GM21576 (cell line): ENCODE measurements at regions not wholly inside any gene's neighbourhood (a gene's known extent, or its start where the extent isn't known, plus 50 kb on each side); places are given as distances from the start of the nearest gene placed in this dataset.

Source experiments
- ATAC-seq: cut with Tn5 transposase; IDR thresholded peaks from one replicate; pipeline ENCODE4 v1.9.1; 2021; ENCODE audit warnings: mild to moderate bottlenecking, moderate library complexity; ENCODE audit not compliant: unreplicated experiment

- ATAC-seq: no peak
These were observed 450.6 kb downstream of the TSN start for GRCh38 chr2:122206101-122206500.

DNA sequence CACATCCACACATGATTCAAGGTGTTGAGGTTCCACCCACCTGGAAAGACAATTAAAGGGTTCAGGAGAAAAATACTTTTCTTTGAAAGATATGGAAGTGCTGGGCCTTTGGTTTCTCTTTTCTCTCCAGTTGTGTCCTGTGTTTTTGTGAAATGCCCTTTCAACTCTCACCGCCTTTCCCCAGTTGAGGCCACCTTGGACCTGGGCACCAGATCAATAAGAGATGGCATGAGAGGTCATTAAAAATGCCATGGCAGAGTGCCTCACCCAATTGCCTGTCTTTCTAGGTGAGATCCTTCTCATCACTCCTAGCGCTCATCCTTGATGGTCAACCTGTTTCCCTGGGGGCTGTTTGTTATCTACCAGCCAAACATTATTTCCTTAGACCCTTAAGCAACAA lies 453.9 kb downstream of the TSN start:
- no peak for ATAC-seq

DNA sequence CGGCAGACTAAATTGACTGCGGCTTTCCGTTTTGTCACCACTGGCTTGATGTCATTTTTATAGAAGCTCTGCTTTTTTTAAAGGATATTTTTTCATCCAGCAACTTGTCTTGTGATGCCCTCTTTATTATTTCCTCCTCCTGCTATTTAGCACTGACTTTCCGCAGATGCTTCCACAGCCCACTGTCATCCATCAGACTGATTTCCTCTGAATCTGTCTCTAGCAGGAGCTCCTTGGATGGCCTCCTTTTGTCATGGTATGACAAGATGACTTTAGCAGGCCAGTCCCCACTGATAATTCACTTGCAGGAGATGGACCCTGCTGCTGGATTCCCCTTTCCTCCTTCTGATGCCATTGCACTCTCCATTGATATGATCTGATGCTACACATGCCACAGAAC lies 454.6 kb downstream of the TSN start:
- no peak for ATAC-seq

DNA sequence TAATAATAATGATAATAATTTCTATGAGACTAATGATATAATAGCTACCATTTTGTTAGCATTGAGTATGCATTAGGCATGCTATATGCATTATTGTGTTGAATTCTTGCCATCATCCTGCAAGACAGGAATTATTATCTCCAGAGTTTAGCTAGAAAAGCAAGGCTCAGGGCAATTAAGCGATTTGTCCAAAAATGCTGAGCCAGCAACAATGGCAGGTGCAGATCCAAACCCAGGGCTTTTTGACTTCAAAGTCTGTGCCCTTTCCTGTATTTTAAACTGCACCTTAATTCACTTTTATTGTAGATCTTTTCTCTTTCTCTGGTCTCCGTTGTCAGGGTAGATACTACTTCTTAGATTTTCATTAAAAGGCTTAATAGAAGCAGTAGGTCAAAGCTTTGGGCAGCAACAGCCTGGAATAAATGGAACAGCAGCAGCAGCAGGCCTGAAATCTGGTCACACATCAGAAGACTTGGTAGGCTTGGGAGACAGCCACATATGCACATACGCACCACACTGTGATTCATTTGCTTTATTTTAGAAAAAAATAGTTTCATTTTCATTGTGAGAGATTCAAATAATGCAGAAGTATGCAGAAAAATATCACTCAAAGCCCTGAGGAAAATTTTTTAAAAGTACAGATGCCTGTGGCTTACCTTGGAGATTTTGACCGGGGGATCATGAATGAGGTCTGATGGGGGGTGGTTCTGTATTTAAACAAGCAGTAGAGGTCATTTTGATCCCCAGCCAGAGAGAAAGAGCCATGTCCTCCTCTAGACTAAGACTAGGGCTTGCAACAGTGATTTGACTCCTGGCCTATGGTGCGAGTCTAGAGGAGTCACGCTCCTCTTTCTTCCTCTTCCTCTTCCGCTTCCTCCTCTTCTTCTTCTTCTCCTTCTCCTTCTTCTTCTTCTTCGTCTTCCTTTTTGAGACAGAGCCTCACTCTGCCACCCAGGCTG lies 455.7 kb downstream of the TSN start:
- ATAC-seq: no peak

GRCh38 chr2:122213312-122213711 lies 457.9 kb downstream of the TSN start:
- ATAC-seq: no peak

GRCh38 chr2:122216071-122216470 lies 460.6 kb downstream of the TSN start:
- ATAC-seq: no peak

GRCh38 chr2:122216901-122217300 lies 461.4 kb downstream of the TSN start:
- ATAC-seq: no peak

DNA sequence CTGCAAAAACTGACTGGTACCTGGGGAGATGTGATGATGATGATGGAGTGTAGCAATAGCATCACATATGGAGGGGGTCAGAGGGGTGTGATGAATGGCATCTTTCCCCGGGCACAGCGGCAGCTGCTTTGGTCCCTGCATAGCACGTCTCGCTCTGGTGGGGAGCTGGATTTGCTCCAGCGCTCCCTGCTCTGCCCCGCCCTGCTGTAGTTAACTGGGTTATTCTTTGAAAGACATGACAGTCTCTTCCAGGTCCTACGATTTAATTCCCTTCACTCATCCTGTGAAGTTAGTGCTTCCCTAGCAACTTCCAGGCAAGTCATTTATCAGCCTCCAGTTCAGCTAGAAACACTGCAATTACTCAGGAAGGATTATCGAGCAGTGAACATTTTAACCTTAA lies 463.1 kb downstream of the TSN start:
- no peak for ATAC-seq

DNA sequence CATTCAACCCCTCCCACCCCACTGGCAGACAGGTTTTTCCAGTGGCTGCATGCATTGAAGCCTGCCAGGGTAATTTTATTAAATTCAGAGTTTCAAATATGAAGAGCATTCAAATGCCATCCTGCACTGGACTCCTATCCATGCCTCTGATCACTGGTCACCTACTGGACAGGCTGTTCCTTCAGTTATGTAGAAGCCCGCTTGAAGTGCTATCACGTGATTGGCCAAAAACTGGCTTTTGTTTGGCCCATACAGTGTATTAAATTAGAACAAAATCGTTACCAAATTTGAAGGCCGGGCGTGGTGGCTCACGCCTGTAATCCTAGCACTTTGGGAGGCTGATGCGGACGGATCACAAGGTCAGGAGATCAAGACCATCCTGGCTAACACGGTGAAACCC lies 464.1 kb downstream of the TSN start:
- no peak for ATAC-seq

DNA sequence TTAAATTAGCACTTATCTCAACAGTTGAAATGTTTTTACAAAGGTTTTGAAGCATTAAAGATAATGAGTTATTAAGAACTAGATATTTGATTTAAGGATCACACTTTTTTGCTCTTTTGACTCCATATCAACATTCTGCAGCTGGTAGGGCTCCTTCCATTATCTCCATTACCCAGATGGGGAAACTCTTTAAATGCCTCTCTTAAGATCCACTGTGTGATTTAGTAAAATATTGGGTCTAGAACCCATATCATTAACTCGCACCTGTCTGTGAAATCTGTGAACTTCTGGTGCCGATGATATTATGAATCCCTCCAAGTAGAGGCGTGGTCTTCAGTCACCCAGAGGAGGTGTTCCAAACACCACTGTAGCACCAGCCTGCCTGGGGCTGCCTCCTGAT lies 466.2 kb downstream of the TSN start:
- ATAC-seq: no peak

- no peak for ATAC-seq
These were observed 475.8 kb downstream of the TSN start for GRCh38 chr2:122231296-122231695.

GRCh38 chr2:122233372-122233771 lies 477.9 kb downstream of the TSN start:
- no peak for ATAC-seq

DNA sequence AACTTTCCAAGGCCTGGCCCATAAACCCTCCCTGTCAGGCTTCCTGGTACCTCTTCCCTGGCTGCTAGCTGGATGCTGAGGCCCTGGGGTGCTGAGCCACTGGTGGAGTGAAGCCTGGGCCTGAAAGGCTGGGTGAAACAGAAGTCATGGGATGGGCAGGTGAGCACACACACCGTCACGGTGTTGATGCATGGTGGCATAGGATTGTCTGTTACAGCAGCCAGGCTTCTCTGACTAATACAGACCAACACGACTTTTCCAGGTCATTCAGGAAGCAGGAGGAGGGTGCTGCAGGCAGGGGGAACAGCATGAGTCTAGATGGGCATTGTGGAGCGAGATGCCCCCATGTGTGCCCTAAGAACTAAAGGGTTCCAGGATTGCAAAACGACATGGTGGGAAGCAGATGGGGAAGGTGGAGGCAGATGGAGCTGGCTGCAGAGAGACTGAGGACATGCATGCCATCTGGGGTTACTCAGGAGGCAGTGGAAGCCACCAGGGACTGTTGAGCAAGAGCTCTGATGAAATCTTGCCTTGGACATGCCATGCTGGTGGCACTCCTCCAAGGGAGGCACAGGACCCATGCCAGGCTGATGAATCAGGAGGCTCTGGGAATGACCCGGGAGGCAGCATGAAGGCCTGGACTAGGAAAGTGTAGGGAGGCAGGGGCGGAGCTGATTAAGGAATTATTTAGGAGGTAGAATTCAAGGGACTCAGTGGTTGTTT lies 480.9 kb downstream of the TSN start:
- no peak for ATAC-seq

GRCh38 chr2:122236925-122237324 lies 481.5 kb downstream of the TSN start:
- ATAC-seq: no peak

- no peak for ATAC-seq
These were observed 482.0 kb downstream of the TSN start for GRCh38 chr2:122237450-122237849.

- ATAC-seq: no peak
These were observed 482.6 kb downstream of the TSN start for GRCh38 chr2:122238006-122238559.

DNA sequence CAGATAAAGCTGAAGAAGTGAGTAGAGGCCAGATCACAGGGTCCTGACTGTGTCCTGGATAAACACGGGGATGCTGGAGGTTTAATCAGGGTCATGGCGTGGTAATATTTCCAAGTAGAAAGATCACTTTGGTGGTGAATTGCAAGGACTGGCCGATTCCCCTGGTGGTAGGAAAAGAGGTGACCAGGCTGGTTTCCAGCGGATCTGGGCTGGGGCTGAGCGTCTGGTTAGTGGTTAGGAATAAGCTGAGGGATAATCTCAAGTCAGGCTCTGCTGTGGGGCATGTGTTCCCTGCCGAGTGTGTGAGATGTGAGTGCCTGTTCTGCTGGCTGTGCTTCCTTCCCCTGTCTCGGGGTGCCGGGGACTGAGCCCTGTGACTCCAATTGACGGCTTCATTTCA lies 484.0 kb downstream of the TSN start:
- ATAC-seq: no peak

DNA sequence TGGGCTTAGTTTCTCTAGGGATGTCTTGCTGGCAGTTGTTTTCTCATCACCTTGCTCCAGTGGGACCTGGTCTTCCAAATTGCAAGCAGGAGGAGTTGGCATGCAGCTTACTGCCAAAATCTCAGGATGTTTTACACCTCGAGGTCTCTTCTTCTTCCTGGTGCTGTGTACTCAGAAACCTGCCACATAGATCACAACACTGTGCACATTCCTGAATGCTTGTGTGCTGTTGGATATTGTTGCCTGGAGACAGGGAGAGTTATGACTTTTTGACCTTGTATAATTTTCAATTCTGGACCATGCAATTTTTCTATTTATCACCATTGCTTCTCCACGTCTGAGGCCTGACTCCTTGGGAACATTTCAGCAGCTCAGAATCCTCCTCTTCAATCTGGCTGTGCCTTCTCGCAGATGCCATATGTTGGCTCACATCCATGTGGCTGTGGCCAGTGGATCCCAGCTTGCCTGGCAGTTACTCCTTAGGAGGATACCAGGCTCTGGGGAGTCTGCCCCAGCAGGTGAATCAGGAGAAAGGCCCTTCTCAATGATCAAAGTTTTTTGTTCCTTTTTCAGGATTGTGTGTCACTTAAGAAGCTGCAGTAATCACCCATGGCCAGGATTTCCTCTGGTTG lies 489.3 kb downstream of the TSN start:
- no peak for ATAC-seq

- ATAC-seq: no peak
These were observed 494.2 kb downstream of the TSN start for GRCh38 chr2:122249673-122250072.

GRCh38 chr2:122251158-122251557 lies 495.7 kb downstream of the TSN start:
- ATAC-seq: no peak

DNA sequence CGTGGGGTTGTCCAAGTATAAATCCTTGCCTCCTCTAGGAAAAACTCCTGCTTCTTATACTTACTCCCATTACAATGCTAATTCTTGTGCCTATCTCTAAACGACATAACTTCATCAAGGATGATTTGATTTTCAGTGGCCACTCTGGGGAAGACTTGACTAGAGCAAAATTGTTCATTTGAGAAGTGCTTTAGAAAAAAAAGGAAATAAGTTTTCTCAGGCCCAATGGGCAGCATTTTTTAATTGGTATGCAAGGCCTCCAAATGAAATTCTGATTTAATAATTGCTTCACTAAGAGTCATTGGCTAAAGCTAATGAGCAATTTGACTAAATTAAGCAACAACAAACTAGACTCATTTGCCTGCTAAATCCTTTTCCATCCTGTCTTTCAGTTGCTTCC lies 496.1 kb downstream of the TSN start:
- ATAC-seq: no peak
